CD8-positive, alpha-beta memory T cell (primary cell): ENCODE measurements at regions not wholly inside any gene's neighbourhood (a gene's known extent, or its start where the extent isn't known, plus 50 kb on each side); places are given as distances from the start of the nearest gene placed in this dataset.

Experiments
- CTCF ChIA-PET: fragments of 350-600 bp; sonication (Branson Sonifier 250); formaldehyde crosslinking; loops from one replicate; lab custom pipeline; 2021; ENCODE audit warnings: antibody characterized with exemption; lab: Charles Lee
- POLR2A ChIA-PET: fragments of 350-600 bp; sonication (Branson Sonifier 250); formaldehyde crosslinking; loops from one replicate; lab custom pipeline; 2021; ENCODE audit warnings: antibody characterized with exemption; lab: Charles Lee
- DNase-seq, 5 donors: peaks; one replicate each; pipeline versions ENCODE4 v3.0.0 to v3.0.0-alpha.2; 2020 to 2022; ENCODE audit warnings: mixed read lengths in 1 of 5
- H3K27ac ChIP-seq: one replicate; pipeline ENCODE4 v1.7.0; 2013; ENCODE audit warnings: low read depth, mild to moderate bottlenecking, low read length, moderate library complexity
- H3K27me3 ChIP-seq: 2 replicates; pipeline ENCODE4 v1.7.0; 2013; ENCODE audit warnings: low read length, mild to moderate bottlenecking; ENCODE audit not compliant: insufficient read depth, poor library complexity, severe bottlenecking
- H3K36me3 ChIP-seq: 2 replicates; pipeline ENCODE4 v1.7.0; 2013; ENCODE audit warnings: mild to moderate bottlenecking, low read length, moderate library complexity; ENCODE audit not compliant: insufficient read depth
- H3K4me1 ChIP-seq: 2 replicates; pipeline ENCODE4 v1.7.0; 2013; ENCODE audit warnings: mild to moderate bottlenecking, low read length, moderate library complexity; ENCODE audit not compliant: insufficient read depth
- H3K4me3 ChIP-seq: 2 replicates; pipeline ENCODE4 v1.7.0; 2013; ENCODE audit warnings: mild to moderate bottlenecking, low read length
- H3K9me3 ChIP-seq: 2 replicates; pipeline ENCODE4 v1.7.0; 2013; ENCODE audit warnings: mild to moderate bottlenecking, low read length
- H3K27ac Mint-ChIP-seq, 8 donors: one replicate each; pipeline ENCODE4 v1.8.0; 2020 to 2021; ENCODE audit warnings: mixed read lengths in 8 of 8, mild to moderate bottlenecking in 6 of 8, inconsistent platforms in 3 of 8, moderate library complexity in 3 of 8
- H3K27me3 Mint-ChIP-seq, 2 donors: one replicate each; pipeline ENCODE4 v1.8.0; 2020 to 2021; ENCODE audit warnings: mixed read lengths in 2 of 2, mild to moderate bottlenecking in 1 of 2, moderate library complexity in 1 of 2
- H3K36me3 Mint-ChIP-seq, 3 donors: one replicate each; pipeline ENCODE4 v1.8.0; 2020 to 2021; ENCODE audit warnings: mixed read lengths in 3 of 3, inconsistent platforms in 1 of 3, mild to moderate bottlenecking in 1 of 3
- H3K4me1 Mint-ChIP-seq, 3 donors: one replicate each; pipeline ENCODE4 v1.8.0; 2020 to 2021; ENCODE audit warnings: mixed read lengths in 3 of 3, inconsistent platforms in 1 of 3, mild to moderate bottlenecking in 1 of 3
- H3K4me3 Mint-ChIP-seq, 7 donors: one replicate each; pipeline ENCODE4 v1.8.0; 2020 to 2021; ENCODE audit warnings: mixed read lengths in 7 of 7, mild to moderate bottlenecking in 6 of 7, moderate library complexity in 4 of 7, inconsistent platforms in 2 of 7
- H3K9me3 Mint-ChIP-seq, 5 donors: one replicate each; pipeline ENCODE4 v1.8.0; 2020 to 2022; ENCODE audit warnings: mixed read lengths in 5 of 5, mild to moderate bottlenecking in 3 of 5, moderate library complexity in 2 of 5, inconsistent platforms in 1 of 5

- Mint-ChIP-seq H3K27ac (no peak overlapping the region), H3K9me3 (no peaks in the 10 kb centered on the region), H3K4me1 (no peaks in the 10 kb centered on the region), H3K36me3 (no peaks in the 10 kb centered on the region), H3K4me3 (no peak overlapping the region), H3K27me3 (peaks cover 16 to 42% of the 10 kb centered on the region in 2 donors)
- POLR2A ChIA-PET = no interaction called here
- Histone ChIP-seq H3K4me1 (no peaks in the 10 kb centered on the region), H3K27me3 (peaks cover 1% of the 10 kb centered on the region), H3K36me3 (no peaks in the 10 kb centered on the region), H3K27ac (no peak overlapping the region), H3K9me3 (no peaks in the 10 kb centered on the region), H3K4me3 (no peak overlapping the region)
- CTCF ChIA-PET = no interaction called here
- DNase-seq = no peak
These were observed 393.2 kb downstream of the BCAT1 start for GRCh38 chr12:24555730-24556129.

- DNase-seq = no peak
- no peak overlapping the region for H3K27ac Mint-ChIP-seq
- ChIA-PET CTCF (no interaction called here), POLR2A (no interaction called here)
- H3K36me3 ChIP-seq = no peaks in the 10 kb centered on the region
- no peaks in the 10 kb centered on the region for H3K9me3 Mint-ChIP-seq
- no peaks in the 10 kb centered on the region for H3K4me1 ChIP-seq
- no peaks in the 10 kb centered on the region for H3K9me3 ChIP-seq
- peaks cover 10 to 33% of the 10 kb centered on the region in 2 donors for H3K27me3 Mint-ChIP-seq
- H3K4me3 ChIP-seq = no peak overlapping the region
- no peak overlapping the region for H3K4me3 Mint-ChIP-seq
- H3K36me3 Mint-ChIP-seq = no peaks in the 10 kb centered on the region
- no peak overlapping the region for H3K27ac ChIP-seq
- no peaks in the 10 kb centered on the region for H3K27me3 ChIP-seq
- H3K4me1 Mint-ChIP-seq = no peaks in the 10 kb centered on the region
These were observed 394.1 kb downstream of the BCAT1 start for GRCh38 chr12:24554612-24555295.

- no peak overlapping the region for H3K4me3 Mint-ChIP-seq
- Histone ChIP-seq H3K27ac (no peak overlapping the region), H3K9me3 (no peaks in the 10 kb centered on the region), H3K4me3 (no peak overlapping the region), H3K36me3 (no peaks in the 10 kb centered on the region), H3K27me3 (no peaks in the 10 kb centered on the region), H3K4me1 (no peaks in the 10 kb centered on the region)
- H3K27ac Mint-ChIP-seq = no peak overlapping the region
- CTCF ChIA-PET = no interaction called here
- peaks cover 10 to 18% of the 10 kb centered on the region in 2 donors for H3K27me3 Mint-ChIP-seq
- DNase-seq = no peak
- POLR2A ChIA-PET = no interaction called here
- peaks cover 0 to 3% (median 0%) of the 10 kb centered on the region in 5 donors for H3K9me3 Mint-ChIP-seq
- no peaks in the 10 kb centered on the region for H3K4me1 Mint-ChIP-seq
- no peaks in the 10 kb centered on the region for H3K36me3 Mint-ChIP-seq
These were observed 395.6 kb downstream of the BCAT1 start for GRCh38 chr12:24553259-24553658.

- no peak overlapping the region for H3K4me3 ChIP-seq
- no peaks in the 10 kb centered on the region for H3K27me3 ChIP-seq
- Mint-ChIP-seq H3K4me3 (no peak overlapping the region), H3K27ac (no peak overlapping the region), H3K9me3 (peaks cover 0 to 3% (median 0%) of the 10 kb centered on the region in 5 donors), H3K4me1 (no peaks in the 10 kb centered on the region), H3K27me3 (peaks cover 4% of the 10 kb centered on the region in 2 donors), H3K36me3 (no peaks in the 10 kb centered on the region)
- CTCF ChIA-PET = no interaction called here
- no peak for DNase-seq
- no peaks in the 10 kb centered on the region for H3K4me1 ChIP-seq
- no peak overlapping the region for H3K27ac ChIP-seq
- no peaks in the 10 kb centered on the region for H3K36me3 ChIP-seq
- no peaks in the 10 kb centered on the region for H3K9me3 ChIP-seq
- POLR2A ChIA-PET = no interaction called here
These were observed 397.6 kb downstream of the BCAT1 start for GRCh38 chr12:24551163-24551786.

GRCh38 chr12:24550609-24551008 is 398.3 kb downstream of the BCAT1 start:
- POLR2A ChIA-PET = no interaction called here
- peaks cover 4% of the 10 kb centered on the region in 2 donors for H3K27me3 Mint-ChIP-seq

GRCh38 chr12:24546661-24547060 is 402.2 kb downstream of the BCAT1 start:
- H3K27ac Mint-ChIP-seq = no peak overlapping the region
- peaks cover 0 to 3% (median 0%) of the 10 kb centered on the region in 5 donors for H3K9me3 Mint-ChIP-seq
- H3K4me1 Mint-ChIP-seq = no peaks in the 10 kb centered on the region
- H3K36me3 Mint-ChIP-seq = no peaks in the 10 kb centered on the region
- Histone ChIP-seq H3K9me3 (no peaks in the 10 kb centered on the region), H3K27me3 (no peaks in the 10 kb centered on the region), H3K4me3 (no peak overlapping the region), H3K4me1 (no peaks in the 10 kb centered on the region), H3K27ac (no peak overlapping the region), H3K36me3 (no peaks in the 10 kb centered on the region)
- ChIA-PET POLR2A (no interaction called here), CTCF (no interaction called here)
- peaks cover 0 to 5% of the 10 kb centered on the region in 2 donors for H3K27me3 Mint-ChIP-seq
- no peak for DNase-seq
- H3K4me3 Mint-ChIP-seq = no peak overlapping the region

More at GRCh38 chr12:24550609-24551008, 398.3 kb downstream of the BCAT1 start:
- Mint-ChIP-seq H3K4me3 (no peak overlapping the region), H3K27ac (no peak overlapping the region), H3K36me3 (no peaks in the 10 kb centered on the region), H3K9me3 (peaks cover 0 to 3% (median 0%) of the 10 kb centered on the region in 5 donors), H3K4me1 (no peaks in the 10 kb centered on the region)
- H3K9me3 ChIP-seq = no peaks in the 10 kb centered on the region
- no peaks in the 10 kb centered on the region for H3K36me3 ChIP-seq
- no peak overlapping the region for H3K27ac ChIP-seq
- H3K27me3 ChIP-seq = no peaks in the 10 kb centered on the region
- CTCF ChIA-PET = no interaction called here
- no peak overlapping the region for H3K4me3 ChIP-seq
- no peaks in the 10 kb centered on the region for H3K4me1 ChIP-seq
- DNase-seq = no peak

GRCh38 chr12:24546084-24546483 is 402.8 kb downstream of the BCAT1 start:
- DNase-seq = no peak
- Mint-ChIP-seq H3K36me3 (no peaks in the 10 kb centered on the region), H3K4me1 (no peaks in the 10 kb centered on the region), H3K9me3 (peaks cover 0 to 3% (median 0%) of the 10 kb centered on the region in 5 donors), H3K27me3 (peaks cover 0 to 4% of the 10 kb centered on the region in 2 donors), H3K27ac (no peak overlapping the region), H3K4me3 (no peak overlapping the region)
- Histone ChIP-seq H3K27ac (no peak overlapping the region), H3K9me3 (no peaks in the 10 kb centered on the region), H3K27me3 (no peaks in the 10 kb centered on the region), H3K36me3 (no peaks in the 10 kb centered on the region), H3K4me1 (no peaks in the 10 kb centered on the region), H3K4me3 (no peak overlapping the region)
- ChIA-PET POLR2A (no interaction called here), CTCF (no interaction called here)

GRCh38 chr12:24544368-24544767 is 404.5 kb downstream of the BCAT1 start:
- no peaks in the 10 kb centered on the region for H3K36me3 ChIP-seq
- no peaks in the 10 kb centered on the region for H3K4me1 ChIP-seq
- no peak overlapping the region for H3K27ac ChIP-seq
- H3K27ac Mint-ChIP-seq = no peak overlapping the region
- H3K27me3 ChIP-seq = no peaks in the 10 kb centered on the region
- no peak overlapping the region for H3K4me3 Mint-ChIP-seq
- POLR2A ChIA-PET = no interaction called here
- CTCF ChIA-PET = no interaction called here
- H3K4me3 ChIP-seq = no peak overlapping the region
- no peaks in the 10 kb centered on the region for H3K36me3 Mint-ChIP-seq
- peaks cover 0 to 2% (median 0%) of the 10 kb centered on the region in 5 donors for H3K9me3 Mint-ChIP-seq
- no peaks in the 10 kb centered on the region for H3K9me3 ChIP-seq
- H3K27me3 Mint-ChIP-seq = peaks cover 0 to 4% of the 10 kb centered on the region in 2 donors
- H3K4me1 Mint-ChIP-seq = no peaks in the 10 kb centered on the region
- DNase-seq = no peak
